ENCODE measurements at regions not wholly inside any gene's neighbourhood (a gene's known extent, or its start where the extent isn't known, plus 50 kb on each side); places are given as distances from the start of the nearest gene placed in this dataset.

DNA sequence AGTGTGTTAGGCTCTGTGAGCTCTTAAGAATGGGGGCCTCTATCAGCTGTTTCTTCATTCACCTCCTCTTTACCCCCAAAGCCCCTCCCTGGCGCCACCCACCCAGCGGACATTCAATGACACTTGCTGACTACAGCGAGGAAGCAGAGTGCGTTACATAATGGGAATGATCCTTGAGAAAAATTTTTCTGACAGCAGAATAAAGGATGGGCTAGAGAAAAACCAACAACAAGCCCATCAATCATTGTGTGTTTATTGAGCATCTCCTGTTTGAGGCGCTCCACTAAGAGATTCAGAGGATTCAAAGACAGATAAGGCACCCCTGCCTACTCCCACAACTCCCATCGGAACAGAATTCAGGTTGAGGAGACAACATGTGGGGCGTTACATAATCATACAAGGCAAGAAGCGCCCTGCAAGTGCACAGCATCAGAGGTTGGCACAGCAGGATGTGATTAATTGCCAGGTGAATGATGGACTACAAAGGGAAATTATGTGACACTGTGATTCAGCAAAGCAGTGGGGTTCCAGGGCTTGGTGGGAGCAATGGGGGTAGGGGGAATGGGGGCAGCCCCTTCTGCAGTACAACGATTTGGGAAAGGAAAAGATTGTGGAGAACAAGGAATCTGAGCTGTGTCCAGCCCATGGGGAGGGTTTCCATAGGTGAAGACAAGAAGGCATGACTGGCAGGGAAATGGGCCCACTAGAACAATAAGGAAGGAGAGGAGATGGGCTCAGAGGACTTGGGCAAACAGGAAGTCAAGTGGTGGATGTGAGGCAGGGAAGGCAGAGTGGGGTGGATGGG lies 141.3 kb upstream of the ATP2B2 start:
- Histone ChIP-seq H3K4me1 (ENCODE audit: control insufficient read depth, extremely low read depth, insufficient read depth, low read length) (no peaks in the 10 kb centered on the region), H3K79me2 (ENCODE audit: control insufficient read depth, insufficient read depth, low read length) (no peaks in the 10 kb centered on the region), H4K20me1 (ENCODE audit: control insufficient read depth, extremely low read depth, insufficient read depth, low read length) (no peaks in the 10 kb centered on the region), H3K9ac (ENCODE audit: control insufficient read depth, extremely low read depth, insufficient read depth, low read length) (no peak overlapping the region), H3K9me1 (ENCODE audit: control insufficient read depth, extremely low read depth, insufficient read depth, low read length) (no peaks in the 10 kb centered on the region), H3K27me3 (ENCODE audit: control insufficient read depth, extremely low read depth, insufficient read depth, low read length) (no peaks in the 10 kb centered on the region), H3K4me2 (ENCODE audit: control insufficient read depth, extremely low read depth, insufficient read depth, low read depth, low read length) (no peak overlapping the region), H3K27ac (ENCODE audit: control insufficient read depth, insufficient read depth, low read length) (no peak overlapping the region), H3K9me3 (ENCODE audit: control insufficient read depth, low read depth, low read length) (no peaks in the 10 kb centered on the region), H3K4me3 (ENCODE audit: control insufficient read depth in 2 of 3, extremely low read depth in 1 of 3, insufficient read depth in 2 of 3, low read depth in 1 of 3, low read length in 3 of 3) (no peak overlapping the region), H3K36me3 (ENCODE audit: control insufficient read depth in 2 of 2, extremely low read depth in 1 of 2, insufficient read depth in 2 of 2, low read length in 2 of 2) (no peaks in the 10 kb centered on the region), H2AFZ (ENCODE audit: control insufficient read depth, low read length) (no peak overlapping the region)
- dilution Hi-C loops (cut with MboI; ENCODE audit: extremely low pct_ligation_motif_present, low sequenced_read_pairs), result no loop called here
- no peak for FAIRE-seq
- no peak for DNase-seq (ENCODE audit: low read depth, low spot score)
- TF ChIP-seq EZH2 (IDR thresholded peaks at IDR 0.05; ENCODE audit: low read length), result no peak
- TF ChIP-seq, protein P1, sequence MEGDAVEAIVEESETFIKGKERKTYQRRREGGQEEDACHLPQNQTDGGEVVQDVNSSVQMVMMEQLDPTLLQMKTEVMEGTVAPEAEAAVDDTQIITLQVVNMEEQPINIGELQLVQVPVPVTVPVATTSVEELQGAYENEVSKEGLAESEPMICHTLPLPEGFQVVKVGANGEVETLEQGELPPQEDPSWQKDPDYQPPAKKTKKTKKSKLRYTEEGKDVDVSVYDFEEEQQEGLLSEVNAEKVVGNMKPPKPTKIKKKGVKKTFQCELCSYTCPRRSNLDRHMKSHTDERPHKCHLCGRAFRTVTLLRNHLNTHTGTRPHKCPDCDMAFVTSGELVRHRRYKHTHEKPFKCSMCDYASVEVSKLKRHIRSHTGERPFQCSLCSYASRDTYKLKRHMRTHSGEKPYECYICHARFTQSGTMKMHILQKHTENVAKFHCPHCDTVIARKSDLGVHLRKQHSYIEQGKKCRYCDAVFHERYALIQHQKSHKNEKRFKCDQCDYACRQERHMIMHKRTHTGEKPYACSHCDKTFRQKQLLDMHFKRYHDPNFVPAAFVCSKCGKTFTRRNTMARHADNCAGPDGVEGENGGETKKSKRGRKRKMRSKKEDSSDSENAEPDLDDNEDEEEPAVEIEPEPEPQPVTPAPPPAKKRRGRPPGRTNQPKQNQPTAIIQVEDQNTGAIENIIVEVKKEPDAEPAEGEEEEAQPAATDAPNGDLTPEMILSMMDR (optimal IDR thresholded peaks at IDR 0.05 in 1 of 3, IDR thresholded peaks at IDR 0.05 in 1 of 3, conservative IDR thresholded peaks at IDR 0.05 in 1 of 3; ENCODE audit: extremely low read depth in 1 of 3, insufficient read depth in 2 of 3, low read length in 3 of 3), result no peak

DNA sequence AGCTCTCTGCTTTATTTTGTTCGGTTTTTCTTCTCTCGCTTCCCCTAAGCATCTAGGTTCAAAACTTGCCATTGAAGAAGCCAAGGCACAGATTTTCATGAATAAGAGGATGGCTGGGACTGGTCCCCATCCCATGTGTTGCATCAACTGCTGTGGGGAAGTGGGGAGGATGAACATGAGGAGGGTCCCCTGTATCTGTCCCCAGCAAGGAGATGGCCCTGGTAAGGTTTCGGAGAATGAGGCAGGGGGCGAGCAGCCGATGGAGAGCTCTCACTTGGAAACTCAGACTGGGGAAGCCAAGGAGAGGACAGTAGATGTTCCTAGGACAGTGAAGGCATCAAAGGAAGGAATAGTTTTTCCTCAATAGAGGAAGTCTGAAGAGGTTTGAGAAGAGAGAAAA lies 142.0 kb upstream of the ATP2B2 start:
- no peak overlapping the region for H3K4me3 ChIP-seq (ENCODE audit: control insufficient read depth in 2 of 3, extremely low read depth in 1 of 3, insufficient read depth in 2 of 3, low read depth in 1 of 3, low read length in 3 of 3)
- FAIRE-seq, result no peak
- H3K36me3 ChIP-seq (ENCODE audit: control insufficient read depth in 2 of 2, extremely low read depth in 1 of 2, insufficient read depth in 2 of 2, low read length in 2 of 2), result no peaks in the 10 kb centered on the region
- no peak overlapping the region for H2AFZ ChIP-seq (ENCODE audit: control insufficient read depth, low read length)
- no peaks in the 10 kb centered on the region for H3K4me1 ChIP-seq (ENCODE audit: control insufficient read depth, extremely low read depth, insufficient read depth, low read length)
- TF ChIP-seq, protein P1 (optimal IDR thresholded peaks at IDR 0.05 in 1 of 3, IDR thresholded peaks at IDR 0.05 in 1 of 3, conservative IDR thresholded peaks at IDR 0.05 in 1 of 3; ENCODE audit: extremely low read depth in 1 of 3, insufficient read depth in 2 of 3, low read length in 3 of 3), result no peak
- no peak for TF ChIP-seq EZH2 (IDR thresholded peaks at IDR 0.05; ENCODE audit: low read length)
- no peaks in the 10 kb centered on the region for H3K9me3 ChIP-seq (ENCODE audit: control insufficient read depth, low read depth, low read length)
- no peaks in the 10 kb centered on the region for H3K79me2 ChIP-seq (ENCODE audit: control insufficient read depth, insufficient read depth, low read length)
- no peaks in the 10 kb centered on the region for H3K27me3 ChIP-seq (ENCODE audit: control insufficient read depth, extremely low read depth, insufficient read depth, low read length)
- H3K4me2 ChIP-seq (ENCODE audit: control insufficient read depth, extremely low read depth, insufficient read depth, low read depth, low read length), result no peak overlapping the region
- dilution Hi-C loops (cut with MboI; ENCODE audit: extremely low pct_ligation_motif_present, low sequenced_read_pairs), result no loop called here
- no peaks in the 10 kb centered on the region for H4K20me1 ChIP-seq (ENCODE audit: control insufficient read depth, extremely low read depth, insufficient read depth, low read length)
- no peak overlapping the region for H3K9ac ChIP-seq (ENCODE audit: control insufficient read depth, extremely low read depth, insufficient read depth, low read length)
- no peak for DNase-seq (ENCODE audit: low read depth, low spot score)
- H3K27ac ChIP-seq (ENCODE audit: control insufficient read depth, insufficient read depth, low read length), result no peak overlapping the region
- H3K9me1 ChIP-seq (ENCODE audit: control insufficient read depth, extremely low read depth, insufficient read depth, low read length), result no peaks in the 10 kb centered on the region

All from keratinocyte (primary cell).